Tibial artery (tissue), 4 donors: ENCODE measurements at regions not wholly inside any gene's neighbourhood (a gene's known extent, or its start where the extent isn't known, plus 50 kb on each side); places are given as distances from the start of the nearest gene placed in this dataset.

Experiments used
- DNase-seq, 2 donors: peaks; one replicate each; pipeline ENCODE4 v3.0.0-alpha.2; 2019
- H3K27ac ChIP-seq, 2 donors: fragments of 200-600 bp; sonication (generic) in 1 of 2; 1 replicate in 1 of 2; 2 replicates in 1 of 2; pipeline ENCODE4 v1.5.1; 2018 to 2019; ENCODE audit warnings: mild to moderate bottlenecking in 1 of 2
- H3K27me3 ChIP-seq, 2 donors: fragments of 200-600 bp; sonication (generic) in 1 of 2; one replicate each; pipeline versions ENCODE4 v1.5.1 to v1.6.0; 2016 to 2019
- H3K36me3 ChIP-seq, 3 donors: fragments of 200-600 bp; sonication (generic) in 2 of 3; one replicate each; pipeline ENCODE4 v1.5.1; 2016 to 2019; ENCODE audit warnings: mild to moderate bottlenecking in 2 of 3
- H3K4me1 ChIP-seq, 4 donors: fragments of 200-600 bp; sonication (generic) in 2 of 4; 1 replicate in 3 of 4; 2 replicates in 1 of 4; pipeline ENCODE4 v1.5.1; 2016 to 2019
- H3K4me3 ChIP-seq, 2 donors: fragments of 200-600 bp; sonication (generic) in 1 of 2; 1 replicate in 1 of 2; 2 replicates in 1 of 2; pipeline ENCODE4 v1.5.1; 2018 to 2019; ENCODE audit warnings: mild to moderate bottlenecking in 2 of 2
- H3K9me3 ChIP-seq, 3 donors: fragments of 200-600 bp; sonication (generic) in 1 of 3; one replicate each; pipeline ENCODE4 v1.5.1; 2016 to 2019
- intact Hi-C: fragments of 100-400 bp; cut with DNase I; formaldehyde crosslinking; loops from one replicate; pipeline ENCODE4 v1.15.0; 2023; ENCODE audit warnings: low total_unique reads
- TF ChIP-seq, protein P1 (sequence below), 2 experiments: fragments of 200-600 bp in 1 of 2; fragments of 450-650 bp in 1 of 2; IDR thresholded peaks; one replicate each; pipeline ENCODE4 v1.5.1; 2017 to 2019; ENCODE audit warnings: antibody characterized with exemption in 2 of 2, mild to moderate bottlenecking in 1 of 2, moderate library complexity in 1 of 2

DNA sequence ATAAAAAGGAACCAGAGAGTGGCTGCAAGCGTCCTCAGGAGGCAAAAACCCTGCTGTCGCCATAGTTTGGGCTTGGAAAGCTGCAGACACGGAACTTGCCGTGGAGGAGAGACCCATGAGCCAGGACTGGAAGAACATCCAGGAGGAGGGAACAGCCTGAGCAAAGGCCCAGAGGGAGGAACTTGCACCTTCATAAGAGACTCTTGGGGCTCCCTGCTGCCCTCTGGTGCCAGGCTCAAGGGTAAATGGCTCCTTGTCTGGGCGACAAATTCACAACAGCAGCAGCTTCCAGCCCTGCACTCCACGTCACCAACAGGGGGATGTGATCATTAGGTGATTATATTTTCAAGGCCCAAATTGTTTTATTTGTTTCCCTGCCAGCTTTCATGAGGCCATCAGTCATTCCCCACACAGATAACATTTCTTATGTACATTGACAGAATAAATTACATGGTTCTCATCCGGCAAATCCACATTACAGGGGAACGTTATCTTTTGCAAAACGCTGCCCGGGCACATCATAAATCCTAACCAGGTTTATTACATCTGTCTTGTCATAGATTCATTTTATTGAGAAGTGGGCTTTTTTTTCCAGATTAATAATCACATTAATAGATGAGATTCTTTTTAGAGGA is 143.0 kb upstream of the GRIK3 start:
- DNase-seq, result no peak
- H3K36me3 ChIP-seq, result no peaks in the 10 kb centered on the region
- peaks cover 0 to 6% (median 0%) of the 10 kb centered on the region in 3 donors for H3K9me3 ChIP-seq
- no peak overlapping the region for H3K27ac ChIP-seq
- H3K4me1 ChIP-seq, result no peaks in the 10 kb centered on the region
- intact Hi-C loops, result no loop called here
- TF ChIP-seq, protein P1, sequence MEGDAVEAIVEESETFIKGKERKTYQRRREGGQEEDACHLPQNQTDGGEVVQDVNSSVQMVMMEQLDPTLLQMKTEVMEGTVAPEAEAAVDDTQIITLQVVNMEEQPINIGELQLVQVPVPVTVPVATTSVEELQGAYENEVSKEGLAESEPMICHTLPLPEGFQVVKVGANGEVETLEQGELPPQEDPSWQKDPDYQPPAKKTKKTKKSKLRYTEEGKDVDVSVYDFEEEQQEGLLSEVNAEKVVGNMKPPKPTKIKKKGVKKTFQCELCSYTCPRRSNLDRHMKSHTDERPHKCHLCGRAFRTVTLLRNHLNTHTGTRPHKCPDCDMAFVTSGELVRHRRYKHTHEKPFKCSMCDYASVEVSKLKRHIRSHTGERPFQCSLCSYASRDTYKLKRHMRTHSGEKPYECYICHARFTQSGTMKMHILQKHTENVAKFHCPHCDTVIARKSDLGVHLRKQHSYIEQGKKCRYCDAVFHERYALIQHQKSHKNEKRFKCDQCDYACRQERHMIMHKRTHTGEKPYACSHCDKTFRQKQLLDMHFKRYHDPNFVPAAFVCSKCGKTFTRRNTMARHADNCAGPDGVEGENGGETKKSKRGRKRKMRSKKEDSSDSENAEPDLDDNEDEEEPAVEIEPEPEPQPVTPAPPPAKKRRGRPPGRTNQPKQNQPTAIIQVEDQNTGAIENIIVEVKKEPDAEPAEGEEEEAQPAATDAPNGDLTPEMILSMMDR (IDR thresholded peaks at IDR 0.05), result no peak
- H3K4me3 ChIP-seq, result no peak overlapping the region
- H3K27me3 ChIP-seq, result peaks cover 0 to 22% of the 10 kb centered on the region in 2 donors

DNA sequence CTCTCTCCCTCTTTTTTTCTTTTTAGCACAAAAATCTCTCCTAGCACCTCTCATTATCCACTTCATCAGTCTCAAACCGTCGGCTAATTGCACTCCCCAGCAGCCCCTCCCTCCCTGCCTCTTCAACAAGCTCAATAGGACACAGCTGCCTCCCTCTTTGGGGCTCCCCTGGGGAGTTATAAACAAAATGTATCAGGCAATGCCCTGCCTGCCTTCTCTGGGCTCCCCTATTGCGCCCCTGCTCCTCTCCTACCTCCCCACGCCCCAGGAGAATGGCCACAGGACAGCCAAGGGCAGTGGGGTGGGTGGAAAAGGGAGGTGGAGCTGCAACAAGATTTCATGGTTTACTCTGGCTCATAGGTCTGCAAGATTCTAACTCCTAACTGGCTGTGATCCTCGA is 147.1 kb upstream of the GRIK3 start:
- Histone ChIP-seq H3K36me3 (no peaks in the 10 kb centered on the region), H3K9me3 (peaks cover 0 to 7% (median 0%) of the 10 kb centered on the region in 3 donors), H3K4me1 (no peaks in the 10 kb centered on the region), H3K27ac (no peak overlapping the region), H3K27me3 (peaks cover 0 to 12% of the 10 kb centered on the region in 2 donors), H3K4me3 (no peak overlapping the region)
- DNase-seq, result no peak
- intact Hi-C loops, result no loop called here
- TF ChIP-seq, protein P1 (IDR thresholded peaks at IDR 0.05), result no peak

DNA sequence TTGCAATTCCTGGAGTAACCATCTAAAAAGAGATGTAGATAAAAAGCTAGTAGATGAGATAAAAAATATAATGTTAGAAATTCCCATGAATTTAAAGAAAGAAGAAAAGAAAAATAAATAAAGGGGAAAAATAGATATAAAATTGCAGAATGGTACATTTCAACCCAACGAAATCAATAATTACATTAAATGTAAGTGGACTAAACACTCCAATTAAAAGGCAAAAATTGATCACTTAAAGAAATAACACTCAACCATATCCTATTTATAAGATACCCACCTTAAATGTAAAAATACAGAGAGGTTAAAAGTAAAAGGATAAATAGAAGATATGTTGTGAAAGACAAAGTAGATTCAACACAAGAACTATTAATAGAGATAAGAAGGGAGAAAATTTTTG is 150.5 kb upstream of the GRIK3 start:
- Histone ChIP-seq H3K36me3 (no peaks in the 10 kb centered on the region), H3K27me3 (peaks cover 0 to 11% of the 10 kb centered on the region in 2 donors), H3K27ac (no peak overlapping the region), H3K4me3 (no peak overlapping the region), H3K9me3 (peaks cover 0 to 7% (median 0%) of the 10 kb centered on the region in 3 donors), H3K4me1 (no peaks in the 10 kb centered on the region)
- intact Hi-C loops, result no loop called here
- TF ChIP-seq, protein P1 (IDR thresholded peaks at IDR 0.05), result no peak
- no peak for DNase-seq

DNA sequence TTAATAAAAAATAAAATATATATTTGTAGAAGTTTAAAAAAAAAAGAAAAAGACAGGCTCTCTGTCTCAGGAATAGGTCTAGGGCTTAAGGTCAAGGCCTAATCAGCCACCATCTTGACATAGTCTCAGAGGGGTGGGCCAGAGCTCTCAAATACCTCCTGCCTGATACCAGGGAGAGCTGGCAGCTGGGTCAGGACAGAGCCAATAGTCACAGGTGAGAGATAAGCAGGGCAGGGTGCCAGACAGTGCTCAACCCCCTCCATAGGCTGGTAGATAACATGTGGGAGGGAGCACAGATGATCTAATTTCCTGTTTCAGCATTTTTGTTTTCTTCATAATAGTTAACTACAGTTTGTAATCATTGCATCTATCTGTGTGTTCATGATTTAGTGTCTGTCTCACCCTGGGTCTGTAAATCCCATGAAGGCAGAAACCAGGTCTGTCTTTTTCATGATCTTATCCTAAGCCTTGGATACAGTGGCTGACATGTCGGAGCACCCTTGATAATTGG is 152.0 kb upstream of the GRIK3 start:
- intact Hi-C loops, result no loop called here

DNA sequence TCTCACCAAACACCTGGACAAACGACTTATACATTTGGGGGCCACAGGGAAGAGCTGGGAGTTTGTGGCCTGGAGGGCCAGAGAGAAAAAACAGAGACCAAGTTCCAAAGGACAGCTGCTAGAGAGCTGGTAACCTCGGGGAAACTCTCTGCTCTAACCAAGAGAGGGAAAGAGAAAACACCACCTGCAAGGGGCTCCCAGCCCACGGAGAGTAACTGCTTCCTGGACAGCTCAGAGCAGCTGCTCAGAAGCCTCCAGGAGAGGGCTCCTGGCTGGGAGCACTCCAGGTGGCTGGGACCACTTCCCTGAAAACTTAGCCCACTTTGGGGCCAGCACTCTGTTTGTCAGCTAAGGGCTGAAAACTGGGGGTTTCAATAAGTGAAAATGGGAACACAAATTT is 154.8 kb upstream of the GRIK3 start:
- TF ChIP-seq, protein P1 (IDR thresholded peaks at IDR 0.05), result no peak
- DNase-seq, result no peak
- H3K4me3 ChIP-seq, result no peak overlapping the region

More for the DNA sequence above, 152.0 kb upstream of the GRIK3 start:
- H3K9me3 ChIP-seq, result peaks cover 0 to 7% (median 0%) of the 10 kb centered on the region in 3 donors
- no peaks in the 10 kb centered on the region for H3K4me1 ChIP-seq
- H3K27ac ChIP-seq, result no peak overlapping the region
- H3K27me3 ChIP-seq, result peaks cover 0 to 6% of the 10 kb centered on the region in 2 donors
- no peak overlapping the region for H3K4me3 ChIP-seq
- TF ChIP-seq, protein P1 (IDR thresholded peaks at IDR 0.05), result no peak
- H3K36me3 ChIP-seq, result no peaks in the 10 kb centered on the region
- no peak for DNase-seq

More for the DNA sequence above, 154.8 kb upstream of the GRIK3 start:
- Histone ChIP-seq H3K36me3 (no peaks in the 10 kb centered on the region), H3K4me1 (no peaks in the 10 kb centered on the region), H3K9me3 (no peaks in the 10 kb centered on the region), H3K27me3 (peaks cover 0 to 2% of the 10 kb centered on the region in 2 donors), H3K27ac (no peak overlapping the region)
- intact Hi-C loops, result no loop called here
